ENCODE measurements at regions not wholly inside any gene's neighbourhood (a gene's known extent, or its start where the extent isn't known, plus 50 kb on each side); places are given as distances from the start of the nearest gene placed in this dataset.
A peak's percentile ranks its signal among the peaks of the same experiment; 100 is the strongest.
"Not testable (repeated sequence)": the region's sequence is repeated elsewhere in the genome, so short reads cannot be mapped to it uniquely, and the experiment has no call there.

DNA sequence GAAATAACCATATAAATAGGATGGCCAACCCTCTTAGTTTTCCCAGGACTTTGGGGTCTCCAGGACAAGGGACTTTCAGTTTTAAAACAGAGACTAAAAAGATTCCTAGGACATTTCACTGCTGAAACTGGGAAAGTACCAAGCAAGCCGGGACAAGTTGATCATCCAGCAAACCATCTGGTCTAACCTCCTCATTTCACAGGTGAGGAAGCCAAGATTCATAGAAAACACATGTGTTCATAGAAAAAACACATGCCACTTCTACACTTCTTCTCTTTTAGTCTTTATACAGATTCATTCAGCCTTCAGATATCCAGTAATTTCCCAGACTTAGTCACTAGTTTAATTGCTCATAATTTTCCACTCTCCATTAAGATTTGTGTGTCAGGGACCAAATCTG lies 165.6 kb upstream of the CCDC54 start:
- no peak for DNase-seq (ENCODE audit: low read depth in 2 of 2)

DNA sequence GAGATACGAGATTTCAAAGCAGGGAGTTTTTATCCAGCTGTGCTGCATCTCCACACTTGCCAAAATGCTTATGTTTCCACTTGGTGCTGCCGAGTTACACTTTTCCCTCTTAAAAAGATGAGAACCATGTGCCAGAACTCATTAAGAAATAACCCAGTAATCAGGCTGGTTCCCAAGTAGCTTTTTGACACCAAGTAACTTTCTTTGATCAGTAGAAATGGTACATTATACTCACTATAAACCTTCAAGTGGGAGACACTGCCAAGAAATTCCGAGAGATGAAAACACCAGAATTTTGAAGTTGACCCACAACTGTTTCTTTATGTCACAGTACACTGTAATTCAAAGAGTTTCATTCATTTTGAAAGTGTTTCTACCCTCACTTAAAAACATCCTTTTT lies 164.6 kb upstream of the CCDC54 start:
- DNase-seq (ENCODE audit: low read depth in 2 of 2) = no peak

DNA sequence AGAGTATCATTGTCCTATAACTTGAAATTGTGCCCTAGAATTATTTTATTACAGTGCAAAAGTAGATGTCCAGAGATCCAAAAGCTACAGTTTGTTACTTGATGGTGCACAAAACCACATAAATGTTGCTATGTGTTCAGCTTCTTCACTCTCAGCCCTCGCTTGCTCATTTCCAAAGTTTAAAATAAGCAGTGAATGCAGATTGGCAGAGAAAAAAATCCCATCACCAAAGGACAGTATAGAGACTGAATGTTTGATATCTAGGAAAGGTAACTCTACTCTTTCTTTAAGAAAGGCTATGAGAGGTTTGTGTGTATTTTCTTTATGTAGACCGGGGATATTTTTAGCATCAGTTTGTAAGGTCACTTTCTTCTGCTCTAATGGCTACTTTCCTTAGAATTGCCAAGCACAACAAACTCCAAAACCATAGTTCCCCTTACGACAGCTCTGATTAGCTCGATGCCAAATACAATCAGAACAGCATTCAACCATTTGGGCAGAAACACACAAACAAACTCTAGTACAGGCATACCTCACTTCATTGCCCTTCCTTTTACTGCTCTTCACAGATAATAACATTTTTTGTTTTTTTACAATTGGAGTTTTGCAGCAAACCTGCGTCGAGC lies 164.1 kb upstream of the CCDC54 start:
- DNase-seq (ENCODE audit: low read depth in 2 of 2) = no peak

DNA sequence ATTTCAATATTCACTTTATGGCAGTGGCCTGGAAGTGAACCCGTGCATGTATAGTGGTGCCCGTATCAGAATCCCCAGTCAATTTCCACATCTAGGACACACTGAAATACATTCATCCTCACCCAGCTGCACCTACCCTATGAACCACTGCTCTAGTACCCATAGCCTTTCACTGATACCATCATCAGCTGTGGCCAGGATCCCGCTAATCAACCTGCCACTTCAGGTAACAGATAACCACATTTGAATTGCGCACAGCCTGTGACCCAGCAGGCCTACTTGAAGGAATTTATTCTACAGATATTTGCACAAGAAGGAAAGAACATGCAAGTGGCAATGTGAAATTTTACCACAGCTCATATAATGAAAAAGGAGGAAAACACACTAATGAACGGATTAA lies 161.0 kb upstream of the CCDC54 start:
- DNase-seq (ENCODE audit: low read depth in 2 of 2) = no peak

DNA sequence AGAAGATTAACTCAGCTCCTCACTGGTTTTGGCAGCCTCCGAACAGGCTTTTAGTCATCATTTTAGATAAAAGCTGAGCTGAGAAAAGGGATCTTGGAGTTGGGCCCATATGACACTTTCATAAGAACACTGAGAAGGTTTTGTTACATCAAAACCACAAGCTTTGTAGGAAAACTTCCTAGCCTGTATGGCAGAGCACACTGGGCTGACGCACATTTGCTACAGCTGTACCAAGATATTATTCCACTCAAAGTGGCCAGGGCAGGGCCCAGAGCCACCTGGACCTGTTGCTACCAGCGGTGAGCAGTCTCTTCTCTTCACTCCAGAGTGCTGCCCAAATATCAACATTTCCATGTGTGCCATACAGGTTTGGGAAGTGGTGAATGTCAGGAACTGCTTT lies 160.5 kb upstream of the CCDC54 start:
- no peak for DNase-seq (ENCODE audit: low read depth in 2 of 2)

DNA sequence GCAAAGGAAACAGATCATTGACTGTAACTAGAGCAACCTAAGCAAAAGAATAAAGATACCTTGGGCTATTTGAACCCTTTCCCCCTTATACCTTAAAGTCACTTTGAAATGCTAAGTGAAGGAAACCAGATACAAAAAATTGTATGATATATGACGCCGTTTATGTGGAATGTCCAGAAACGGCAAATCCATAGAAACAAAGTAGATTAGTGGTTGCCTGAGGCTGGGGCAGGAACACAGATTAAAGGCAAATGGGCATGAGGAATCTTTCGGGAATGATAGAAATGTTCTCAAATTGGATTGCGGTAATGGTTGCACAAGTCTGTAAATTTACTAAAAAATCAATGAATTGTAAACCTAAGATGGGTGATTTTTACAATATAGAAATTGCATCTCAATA lies 160.1 kb upstream of the CCDC54 start:
- no peak for DNase-seq (ENCODE audit: low read depth in 2 of 2)

DNA sequence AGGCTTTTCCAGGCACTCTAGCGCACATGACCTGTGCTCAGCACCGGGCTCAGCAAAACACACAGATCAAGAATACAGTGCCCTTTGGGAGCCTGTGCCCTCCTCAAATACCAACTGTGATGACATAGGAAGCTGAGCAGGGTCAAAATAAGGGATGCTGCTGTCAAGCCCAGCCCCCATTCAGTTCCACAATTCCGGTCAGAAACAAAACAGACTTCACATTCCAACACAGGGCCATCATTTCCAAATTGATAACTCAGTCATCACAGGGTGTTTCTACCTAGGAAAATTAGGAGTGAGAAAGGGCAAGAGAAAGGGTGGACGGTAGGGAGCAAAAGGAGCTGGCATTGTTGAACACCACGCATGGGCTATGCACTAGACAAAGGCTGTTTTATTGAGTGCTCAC lies 158.4 kb upstream of the CCDC54 start:
- DNase-seq (ENCODE audit: low read depth in 2 of 2) = no peak

DNA sequence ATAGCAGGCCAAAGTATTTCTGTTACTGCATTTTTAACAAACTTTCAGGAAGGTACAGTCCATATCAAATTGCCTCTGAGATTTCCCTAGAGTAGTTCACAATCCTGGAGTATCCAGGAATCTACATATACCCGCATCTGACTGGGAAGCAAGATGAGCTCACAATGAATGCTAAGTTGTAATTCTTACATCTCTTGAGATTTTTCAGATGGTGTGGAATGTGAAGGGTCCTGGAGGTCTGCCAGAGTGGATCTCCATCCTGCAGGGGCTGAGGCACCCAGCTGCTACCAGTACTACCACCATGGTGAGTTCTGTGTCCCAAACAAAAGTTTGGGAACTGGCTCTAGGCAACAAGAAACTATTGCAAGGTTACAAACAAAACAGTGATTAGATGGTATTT lies 156.7 kb upstream of the CCDC54 start:
- no peak for DNase-seq (ENCODE audit: low read depth in 2 of 2)

DNA sequence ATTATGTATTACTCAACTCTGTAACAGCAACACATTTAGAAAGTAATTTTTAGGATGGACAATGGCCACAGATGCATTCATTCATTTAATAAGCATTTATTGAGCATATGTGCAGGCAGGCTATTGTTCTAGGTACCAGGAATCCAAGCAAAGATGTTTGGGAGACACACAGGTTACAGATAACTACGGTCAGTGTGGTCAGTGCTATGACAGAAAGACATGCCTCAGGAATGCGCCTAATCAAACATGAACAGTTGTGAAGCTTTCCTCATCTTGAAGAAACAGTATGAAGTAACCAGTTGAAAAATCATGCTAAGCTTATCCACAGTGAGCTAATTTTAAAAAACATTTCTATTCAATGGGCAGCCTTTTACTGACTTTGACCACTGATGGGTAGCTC lies 155.4 kb upstream of the CCDC54 start:
- no peak for DNase-seq (ENCODE audit: low read depth in 2 of 2)

DNA sequence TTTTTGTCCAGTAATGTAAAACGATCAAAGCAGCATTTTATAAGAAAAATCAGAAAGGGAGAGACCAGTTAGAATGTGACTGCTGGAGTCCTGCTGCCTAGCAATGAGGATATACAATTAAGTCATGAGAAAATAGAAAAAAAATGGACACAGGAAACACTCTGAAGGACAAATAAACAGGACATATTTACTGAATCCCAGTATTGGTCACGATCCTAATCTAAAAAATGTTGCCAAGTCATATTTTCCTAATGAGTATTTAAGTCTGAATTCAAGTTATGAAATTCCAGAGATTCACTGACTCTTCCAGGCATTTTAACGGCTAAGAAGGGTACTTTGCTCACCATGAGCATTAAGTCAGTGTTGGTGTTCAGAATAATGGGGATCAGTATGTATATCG lies 154.3 kb upstream of the CCDC54 start:
- DNase-seq (ENCODE audit: low read depth in 2 of 2) = no peak

DNA sequence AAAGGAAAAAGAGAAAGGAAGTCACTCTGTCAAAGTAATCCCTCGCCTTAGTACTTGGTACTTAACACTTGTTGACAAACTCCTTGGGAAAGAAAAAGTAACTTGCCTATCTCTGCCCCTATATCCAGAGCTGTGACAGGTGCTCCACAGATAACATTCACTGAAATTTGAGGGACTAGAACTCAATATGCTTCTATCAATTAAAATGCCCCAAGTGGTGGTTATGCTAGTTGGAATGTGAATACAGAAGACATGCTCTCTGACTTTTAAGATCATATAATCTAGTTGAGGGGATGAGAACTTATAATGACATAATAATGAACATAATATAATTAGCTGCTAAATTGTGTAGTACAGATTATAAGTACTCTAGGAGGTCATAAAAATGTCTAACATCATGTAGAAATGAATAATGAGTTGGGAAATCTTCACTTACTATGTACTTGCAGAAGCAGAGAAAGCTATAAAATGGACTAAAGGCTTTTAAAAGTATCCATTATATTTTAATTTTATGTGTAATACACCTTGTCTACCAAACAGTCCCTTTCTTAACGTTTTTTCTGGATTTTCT lies 153.1 kb upstream of the CCDC54 start:
- DNase-seq (ENCODE audit: low read depth in 2 of 2) = no peak

DNA sequence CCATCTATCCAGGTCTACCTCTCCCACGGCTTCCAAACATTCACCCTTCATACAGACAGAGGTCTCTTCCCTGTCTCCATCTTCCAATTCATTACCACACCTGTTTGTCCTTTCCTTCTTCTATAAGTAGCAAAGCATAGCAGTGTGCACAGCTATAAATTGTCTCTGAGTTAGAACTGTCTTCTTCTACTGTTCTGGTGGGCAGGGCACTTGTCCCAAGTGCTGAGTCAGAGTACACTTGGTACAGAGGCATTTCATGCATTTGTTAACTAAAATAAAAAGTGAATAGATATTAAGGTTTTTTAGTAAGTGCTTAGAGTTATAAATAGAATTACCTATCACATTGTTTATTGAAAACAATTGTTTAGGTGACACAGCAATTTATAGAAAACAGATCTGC lies 150.1 kb upstream of the CCDC54 start:
- no peak for DNase-seq (ENCODE audit: low read depth in 2 of 2)

DNA sequence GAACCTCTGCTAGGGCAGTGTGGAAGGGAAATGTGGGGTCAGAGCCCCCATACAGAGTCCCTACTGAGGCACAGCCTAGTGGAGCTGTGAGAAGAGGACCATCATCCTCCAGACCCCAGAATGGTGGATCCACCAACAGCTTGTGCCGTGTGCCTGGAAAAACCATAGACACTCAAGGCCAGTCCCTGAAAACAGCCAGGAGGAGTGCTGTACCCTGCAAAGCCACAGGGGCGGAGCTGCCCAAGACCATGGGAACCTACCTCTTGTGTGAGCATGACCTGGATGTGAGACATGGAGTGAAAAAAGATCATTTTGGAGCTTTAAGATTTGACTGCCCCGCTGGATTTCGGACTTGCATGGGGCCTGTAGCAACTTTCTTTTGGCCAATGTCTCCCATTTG lies 143.4 kb upstream of the CCDC54 start:
- not testable (repeated sequence) for DNase-seq (ENCODE audit: low read depth in 2 of 2)

DNA sequence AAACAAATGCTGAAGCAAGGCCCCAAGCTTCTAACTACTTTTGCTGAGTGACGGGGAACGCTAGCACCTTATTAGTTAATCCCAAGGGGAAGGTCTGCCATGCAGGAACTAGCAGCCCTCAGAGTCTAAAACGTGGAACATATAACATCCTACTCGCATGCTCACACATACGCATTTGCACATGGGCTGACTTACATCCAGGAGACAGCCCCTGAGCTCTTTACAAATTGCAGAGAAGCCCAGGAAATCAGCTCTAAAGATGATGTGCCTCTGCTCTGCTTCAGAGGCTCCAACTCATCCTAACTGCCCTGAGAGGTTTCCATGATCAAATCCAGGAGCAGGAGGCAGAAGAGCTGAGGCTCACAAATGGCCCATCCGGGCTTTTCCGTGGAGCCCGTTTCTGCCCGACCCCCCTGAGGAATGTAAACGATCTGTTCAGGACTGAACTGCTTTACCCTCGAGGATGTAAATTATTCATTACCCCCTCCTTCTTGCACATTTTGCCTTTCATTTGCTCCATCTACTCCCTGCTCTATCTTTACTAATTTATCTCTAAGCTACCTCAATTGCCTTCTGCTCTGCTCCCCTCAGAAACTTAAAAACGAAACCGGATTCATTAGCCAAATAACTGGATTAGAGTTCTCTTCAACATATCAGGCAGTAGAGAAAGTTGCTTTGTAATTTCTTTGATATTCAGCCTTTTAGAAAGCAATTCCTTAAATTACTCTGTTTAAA lies 141.9 kb upstream of the CCDC54 start:
- no peak for DNase-seq (ENCODE audit: low read depth in 2 of 2)

DNA sequence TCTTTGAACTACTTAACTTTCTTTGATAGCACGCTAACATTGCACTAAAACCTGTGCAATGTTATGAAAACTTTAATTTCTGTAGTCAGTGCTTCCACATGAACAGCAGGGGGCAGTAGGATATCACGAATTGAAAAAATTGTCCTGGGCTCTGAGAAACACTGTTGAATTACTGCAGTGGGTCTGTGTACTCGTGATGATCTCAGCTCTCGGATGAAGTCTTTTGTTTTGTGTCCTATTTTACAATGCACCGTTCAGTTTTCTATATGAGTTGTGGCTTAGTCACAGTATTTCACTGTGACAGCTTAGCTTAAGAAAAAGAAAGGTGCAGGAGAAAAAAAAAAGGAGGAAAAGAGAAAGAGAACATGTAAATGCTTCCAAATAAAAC lies 141.3 kb upstream of the CCDC54 start:
- DNase-seq (ENCODE audit: low read depth in 2 of 2) = peak in 1 of 2 donors; percentile 28

DNA sequence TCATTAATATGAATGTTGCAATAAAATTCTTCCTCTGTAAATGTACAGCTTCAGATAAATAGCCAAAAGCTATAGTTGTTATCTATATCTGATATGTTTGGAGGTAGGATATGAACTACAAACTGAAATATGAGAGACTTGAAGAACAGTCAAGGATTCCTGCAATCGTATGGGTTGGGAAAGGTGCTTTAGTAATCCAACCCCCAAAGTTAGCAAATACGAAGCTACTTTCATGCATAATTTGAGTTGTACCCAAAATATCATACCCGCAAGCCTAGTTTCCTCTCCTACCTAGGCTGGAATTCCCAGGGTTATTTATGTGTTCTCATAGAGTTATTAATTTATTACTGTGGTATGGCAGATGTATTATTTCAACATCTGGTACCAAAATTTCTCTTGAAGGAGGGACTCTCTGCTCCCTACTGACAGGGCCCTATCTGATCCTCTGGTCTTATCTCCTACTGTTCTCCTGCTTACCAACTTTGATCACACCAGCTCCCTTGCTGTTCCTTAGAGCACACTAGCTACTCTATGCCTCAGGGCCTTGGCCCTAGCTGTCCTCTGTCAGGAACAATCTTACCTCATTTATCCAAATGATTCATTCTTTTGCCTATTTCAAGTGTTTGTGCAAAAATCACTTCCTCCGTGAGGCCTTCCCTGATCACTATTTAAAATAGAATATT lies 140.4 kb upstream of the CCDC54 start:
- DNase-seq (ENCODE audit: low read depth in 2 of 2) = no peak

DNA sequence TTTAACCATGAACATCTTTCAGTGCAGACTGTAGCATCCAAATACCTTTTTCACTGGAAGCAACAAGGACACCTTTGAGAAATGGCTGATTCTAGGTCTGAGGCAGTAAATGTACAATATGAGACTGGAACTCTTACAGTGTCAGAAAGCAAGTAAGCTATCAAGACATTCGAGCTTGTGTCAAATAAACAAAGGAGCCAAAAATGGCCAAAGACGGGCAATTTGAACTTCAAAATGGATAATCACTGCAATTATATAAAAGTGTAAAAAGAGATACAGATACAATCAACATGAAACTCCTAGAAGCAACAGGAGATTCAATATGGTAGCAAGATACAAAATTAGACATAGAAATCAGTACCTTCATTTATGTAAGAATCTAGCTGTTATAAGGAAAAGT lies 138.5 kb upstream of the CCDC54 start:
- no peak for DNase-seq (ENCODE audit: low read depth in 2 of 2)

DNA sequence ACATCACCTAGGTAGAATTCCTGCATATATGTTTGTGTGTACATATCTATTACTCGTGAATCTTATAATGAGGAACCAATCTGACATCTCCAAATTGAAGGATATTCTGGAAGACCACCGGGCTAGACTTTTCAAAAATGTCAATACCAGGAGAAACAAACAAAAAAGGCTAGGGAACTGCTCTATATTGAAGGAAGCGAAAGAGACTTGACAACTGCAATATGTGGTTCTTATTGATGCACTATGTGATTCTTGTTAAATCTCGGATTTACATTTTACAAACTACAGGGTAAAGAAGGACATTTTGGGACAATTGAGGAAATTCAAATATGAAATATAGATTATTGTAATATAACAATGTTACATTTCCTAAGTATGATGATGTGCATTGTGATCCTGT lies 137.5 kb upstream of the CCDC54 start:
- no peak for DNase-seq (ENCODE audit: low read depth in 2 of 2)

DNA sequence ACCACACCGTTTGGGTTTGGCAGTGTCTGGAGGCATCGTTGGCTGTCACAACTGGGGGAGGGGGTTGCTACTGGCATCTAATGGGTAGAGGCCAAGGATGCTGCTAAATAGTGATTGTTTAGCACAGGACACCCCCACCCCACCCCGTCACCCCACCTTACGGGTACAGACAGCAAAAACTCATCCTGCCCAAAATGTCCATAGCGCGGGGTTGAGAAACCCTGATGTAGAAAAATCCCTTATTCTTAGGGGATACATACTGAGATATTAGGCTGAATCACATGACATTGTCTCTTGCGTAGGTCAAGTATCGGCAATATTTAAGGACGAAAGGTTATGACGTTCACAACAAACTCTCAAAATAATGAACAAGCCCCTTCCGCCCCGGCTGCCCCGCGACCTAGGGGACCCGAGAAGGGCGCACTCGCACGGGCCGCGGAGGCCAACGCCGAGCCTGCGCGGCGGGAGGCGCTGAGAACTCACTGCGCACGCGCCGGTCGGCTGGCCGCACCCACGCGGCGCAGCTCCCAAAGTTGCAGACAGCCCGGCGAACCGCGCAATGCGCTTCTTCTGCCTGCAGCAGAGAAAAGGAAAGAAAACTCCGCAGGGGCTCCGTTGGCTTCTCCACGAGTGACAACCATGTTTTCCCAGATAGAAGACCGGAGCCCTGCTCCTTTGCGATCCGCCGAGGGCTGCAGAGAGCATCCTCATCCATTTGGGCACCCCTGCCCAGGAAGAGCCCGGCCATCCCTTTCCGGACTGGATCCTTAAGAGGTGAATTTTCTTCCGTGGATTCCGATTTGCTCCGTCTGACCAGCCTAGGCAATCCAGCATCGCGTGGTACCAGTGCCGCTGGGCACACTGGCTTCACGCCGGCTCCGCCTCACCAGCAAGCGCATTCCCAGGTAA lies 136.8 kb upstream of the CCDC54 start:
- peak; percentile 60 to 70 for DNase-seq (ENCODE audit: low read depth in 2 of 2)

DNA sequence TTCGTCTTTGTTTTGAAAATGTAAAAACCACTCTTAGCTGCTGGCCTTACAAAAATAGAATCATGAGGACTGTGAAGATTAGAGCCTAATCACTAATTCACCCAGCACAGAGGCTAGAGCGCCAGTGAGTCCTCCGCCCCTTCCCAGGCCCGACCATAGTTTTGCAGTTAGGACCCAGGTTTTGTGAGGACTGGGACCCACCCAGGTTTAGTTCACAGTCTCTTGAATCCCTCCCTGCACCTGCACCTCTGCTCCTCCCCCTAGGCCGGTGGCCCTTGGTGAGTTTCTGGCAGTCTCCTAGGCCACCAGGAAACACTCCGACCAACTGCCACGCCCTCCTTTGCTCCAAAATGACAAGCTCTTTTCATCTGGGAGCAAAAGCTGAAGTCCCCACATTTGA lies 136.0 kb upstream of the CCDC54 start:
- peak in 1 of 2 donors; percentile 2 for DNase-seq (ENCODE audit: low read depth in 2 of 2)

DNA sequence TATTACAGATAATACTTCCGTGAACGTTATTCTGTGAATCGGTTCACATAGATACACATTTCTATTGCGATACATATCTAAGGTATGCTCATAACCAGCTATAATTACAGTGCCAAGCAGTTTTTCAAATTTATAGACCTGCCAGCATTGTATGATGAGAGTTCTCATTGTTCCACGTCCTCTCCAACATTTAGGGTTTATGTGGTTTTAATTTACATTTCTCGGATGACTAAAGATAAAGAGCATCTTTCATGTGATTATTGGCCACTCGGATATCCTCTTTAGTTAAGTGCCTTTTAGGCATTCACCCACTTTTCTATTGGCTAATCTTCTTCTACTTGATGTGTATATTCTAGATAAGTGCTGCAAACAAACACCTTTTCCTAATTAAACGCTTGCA lies 134.7 kb upstream of the CCDC54 start:
- no peak for DNase-seq (ENCODE audit: low read depth in 2 of 2)

DNA sequence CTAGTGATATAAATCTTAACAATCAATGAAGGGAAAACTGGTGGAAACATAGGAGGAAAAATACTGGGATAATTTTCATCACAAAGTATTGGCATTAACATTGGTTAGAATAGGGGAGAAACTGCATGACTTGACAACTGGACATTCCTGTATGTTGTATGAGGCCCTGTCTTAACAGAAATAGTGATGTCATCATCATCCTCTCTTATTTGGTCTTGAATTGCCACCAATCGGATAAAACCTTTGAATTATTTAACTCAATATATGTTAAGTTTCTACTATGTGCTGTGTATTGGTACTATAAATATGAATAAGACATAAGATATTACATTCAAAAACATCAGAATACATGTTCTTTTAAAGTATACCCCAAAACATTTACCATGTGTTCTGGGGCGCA lies 130.1 kb upstream of the CCDC54 start:
- DNase-seq (ENCODE audit: low read depth in 2 of 2) = no peak

Data from stimulated activated CD4-positive, alpha-beta T cell treated with anti-CD3 and anti-CD28 coated beads, Interleukin-4, amount 100 ng/mL, for 48 hours (primary cell).